Breast epithelium (tissue), 3 donors: ENCODE measurements at regions not wholly inside any gene's neighbourhood (a gene's known extent, or its start where the extent isn't known, plus 50 kb on each side); places are given as distances from the start of the nearest gene placed in this dataset.

Experiments used
- POLR2A ChIP-seq: fragments of 450-650 bp; IDR thresholded peaks from one replicate; pipeline ENCODE4 v1.6.1; 2016; ENCODE audit warnings: antibody characterized with exemption, mild to moderate bottlenecking, moderate library complexity
- POLR2AphosphoS5 ChIP-seq, 3 donors: sonication (generic); formaldehyde crosslinking; IDR thresholded peaks; one replicate each; pipeline ENCODE4 v1.6.1; 2017; ENCODE audit warnings: antibody characterized with exemption in 3 of 3
- TF ChIP-seq, protein P1 (sequence below), 3 donors: fragments of 450-650 bp; IDR thresholded peaks; one replicate each; pipeline ENCODE4 v1.5.1; 2016 to 2017; ENCODE audit warnings: antibody characterized with exemption in 3 of 3, mild to moderate bottlenecking in 3 of 3, moderate library complexity in 3 of 3

- TF ChIP-seq, protein P1, sequence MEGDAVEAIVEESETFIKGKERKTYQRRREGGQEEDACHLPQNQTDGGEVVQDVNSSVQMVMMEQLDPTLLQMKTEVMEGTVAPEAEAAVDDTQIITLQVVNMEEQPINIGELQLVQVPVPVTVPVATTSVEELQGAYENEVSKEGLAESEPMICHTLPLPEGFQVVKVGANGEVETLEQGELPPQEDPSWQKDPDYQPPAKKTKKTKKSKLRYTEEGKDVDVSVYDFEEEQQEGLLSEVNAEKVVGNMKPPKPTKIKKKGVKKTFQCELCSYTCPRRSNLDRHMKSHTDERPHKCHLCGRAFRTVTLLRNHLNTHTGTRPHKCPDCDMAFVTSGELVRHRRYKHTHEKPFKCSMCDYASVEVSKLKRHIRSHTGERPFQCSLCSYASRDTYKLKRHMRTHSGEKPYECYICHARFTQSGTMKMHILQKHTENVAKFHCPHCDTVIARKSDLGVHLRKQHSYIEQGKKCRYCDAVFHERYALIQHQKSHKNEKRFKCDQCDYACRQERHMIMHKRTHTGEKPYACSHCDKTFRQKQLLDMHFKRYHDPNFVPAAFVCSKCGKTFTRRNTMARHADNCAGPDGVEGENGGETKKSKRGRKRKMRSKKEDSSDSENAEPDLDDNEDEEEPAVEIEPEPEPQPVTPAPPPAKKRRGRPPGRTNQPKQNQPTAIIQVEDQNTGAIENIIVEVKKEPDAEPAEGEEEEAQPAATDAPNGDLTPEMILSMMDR (IDR thresholded peaks at IDR 0.05): no peak
- TF ChIP-seq POLR2A (no peak), POLR2AphosphoS5 (IDR thresholded peaks at IDR 0.05) (no peak)
Observed at GRCh38 chr14:43595096-43595772, 911.8 kb downstream of the FSCB start.
